ENCODE measurements at regions not wholly inside any gene's neighbourhood (a gene's known extent, or its start where the extent isn't known, plus 50 kb on each side); places are given as distances from the start of the nearest gene placed in this dataset.

DNA sequence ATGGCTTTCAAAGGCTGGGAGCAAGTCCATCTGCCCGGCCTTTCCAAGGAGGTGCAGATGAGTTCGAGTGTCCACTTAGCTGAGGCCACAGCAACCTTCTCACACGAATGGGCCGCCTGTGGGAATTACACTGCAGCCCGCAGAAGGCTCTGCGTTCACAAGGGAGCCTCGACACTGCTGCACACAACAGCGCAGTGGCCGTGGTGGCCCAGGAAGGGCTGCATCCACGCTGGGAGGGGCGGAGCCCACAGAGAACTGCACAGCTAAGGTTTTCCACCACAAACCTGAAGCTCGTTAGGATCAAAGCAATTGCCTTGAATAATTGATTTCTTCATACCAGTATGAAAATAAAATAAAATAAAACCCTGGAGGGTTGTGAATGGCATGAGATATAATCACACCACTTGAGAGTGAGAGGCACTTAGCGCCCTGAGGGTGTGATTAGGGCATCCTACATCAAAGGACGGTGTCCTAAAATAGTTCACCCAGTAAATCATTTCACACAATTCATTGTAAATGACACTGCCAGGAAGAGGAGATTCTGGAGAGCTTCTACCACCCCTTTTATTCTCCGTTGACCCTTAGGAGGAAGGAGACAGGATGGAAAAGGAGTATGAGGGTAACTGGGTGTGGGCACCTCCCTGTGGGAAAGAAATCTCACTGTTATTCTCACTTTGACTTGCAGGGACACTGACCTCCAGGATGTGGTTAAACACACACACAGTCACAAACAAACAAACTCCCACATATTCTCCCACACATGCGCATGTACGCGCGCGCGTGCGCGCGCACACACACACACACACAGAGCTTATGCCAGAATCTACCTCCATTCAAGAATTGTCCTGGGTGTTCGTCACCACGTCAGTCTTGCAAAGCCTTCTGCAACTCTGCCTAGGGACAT lies 256.6 kb upstream of the ID2 start:
- no peaks in the 10 kb centered on the region for H3K4me1 Mint-ChIP-seq (ENCODE audit: unreplicated experiment)
- no peak overlapping the region for H3K27ac Mint-ChIP-seq (ENCODE audit: unreplicated experiment)
- H3K4me3 Mint-ChIP-seq (ENCODE audit: unreplicated experiment) = no peak overlapping the region
- no peaks in the 10 kb centered on the region for H3K27me3 Mint-ChIP-seq (ENCODE audit: unreplicated experiment)
- no peaks in the 10 kb centered on the region for H3K9me3 Mint-ChIP-seq (ENCODE audit: unreplicated experiment)
- TF ChIP-seq, protein P1, sequence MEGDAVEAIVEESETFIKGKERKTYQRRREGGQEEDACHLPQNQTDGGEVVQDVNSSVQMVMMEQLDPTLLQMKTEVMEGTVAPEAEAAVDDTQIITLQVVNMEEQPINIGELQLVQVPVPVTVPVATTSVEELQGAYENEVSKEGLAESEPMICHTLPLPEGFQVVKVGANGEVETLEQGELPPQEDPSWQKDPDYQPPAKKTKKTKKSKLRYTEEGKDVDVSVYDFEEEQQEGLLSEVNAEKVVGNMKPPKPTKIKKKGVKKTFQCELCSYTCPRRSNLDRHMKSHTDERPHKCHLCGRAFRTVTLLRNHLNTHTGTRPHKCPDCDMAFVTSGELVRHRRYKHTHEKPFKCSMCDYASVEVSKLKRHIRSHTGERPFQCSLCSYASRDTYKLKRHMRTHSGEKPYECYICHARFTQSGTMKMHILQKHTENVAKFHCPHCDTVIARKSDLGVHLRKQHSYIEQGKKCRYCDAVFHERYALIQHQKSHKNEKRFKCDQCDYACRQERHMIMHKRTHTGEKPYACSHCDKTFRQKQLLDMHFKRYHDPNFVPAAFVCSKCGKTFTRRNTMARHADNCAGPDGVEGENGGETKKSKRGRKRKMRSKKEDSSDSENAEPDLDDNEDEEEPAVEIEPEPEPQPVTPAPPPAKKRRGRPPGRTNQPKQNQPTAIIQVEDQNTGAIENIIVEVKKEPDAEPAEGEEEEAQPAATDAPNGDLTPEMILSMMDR (IDR thresholded peaks at IDR 0.05) = no peak
- DNase-seq (ENCODE audit: extremely low spot score, unreplicated experiment) = no peak
- H3K36me3 Mint-ChIP-seq (ENCODE audit: unreplicated experiment) = no peaks in the 10 kb centered on the region

DNA sequence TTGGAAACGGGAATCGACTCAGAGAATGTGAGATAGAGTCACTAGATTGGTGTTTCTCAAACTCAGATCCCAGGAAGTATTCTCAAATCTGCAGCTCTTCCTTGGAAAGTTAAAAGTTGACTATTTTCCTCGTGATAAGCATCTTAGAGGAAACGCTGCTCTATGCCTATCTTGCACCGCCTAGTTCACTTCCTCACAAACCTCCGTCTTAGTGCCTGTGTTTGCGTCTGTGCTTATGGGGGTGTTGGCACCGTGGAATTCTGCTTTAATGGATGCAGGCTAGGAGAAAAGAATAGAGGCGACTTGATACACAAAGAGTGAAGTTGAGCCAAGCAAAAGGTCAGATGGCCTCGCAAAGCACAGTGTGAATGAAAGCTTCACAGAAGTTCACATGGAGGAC lies 255.3 kb upstream of the ID2 start:
- H3K9me3 Mint-ChIP-seq (ENCODE audit: unreplicated experiment) = no peaks in the 10 kb centered on the region
- TF ChIP-seq, protein P1 (IDR thresholded peaks at IDR 0.05) = no peak
- no peak for DNase-seq (ENCODE audit: extremely low spot score, unreplicated experiment)
- H3K4me1 Mint-ChIP-seq (ENCODE audit: unreplicated experiment) = no peaks in the 10 kb centered on the region
- H3K36me3 Mint-ChIP-seq (ENCODE audit: unreplicated experiment) = no peaks in the 10 kb centered on the region
- H3K27me3 Mint-ChIP-seq (ENCODE audit: unreplicated experiment) = no peaks in the 10 kb centered on the region
- no peak overlapping the region for H3K4me3 Mint-ChIP-seq (ENCODE audit: unreplicated experiment)
- no peak overlapping the region for H3K27ac Mint-ChIP-seq (ENCODE audit: unreplicated experiment)

DNA sequence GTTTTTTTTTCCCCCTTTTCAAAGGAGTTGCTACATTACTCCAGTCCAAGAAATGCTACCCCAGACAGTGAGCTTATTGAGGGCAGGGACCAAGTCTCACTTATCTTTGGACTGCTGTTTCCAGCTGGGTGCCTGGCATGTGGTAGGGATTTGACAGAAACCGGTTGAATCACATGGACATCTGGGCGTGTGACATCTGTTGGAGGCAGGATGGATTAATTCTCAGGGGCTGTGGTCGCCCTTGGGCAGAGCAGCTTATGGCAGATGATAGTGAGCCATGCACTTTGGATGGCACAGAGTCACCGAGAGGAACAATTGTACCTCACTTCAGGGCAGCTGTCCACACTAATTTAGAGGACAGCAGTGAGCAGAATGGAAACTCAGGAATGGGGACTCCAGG lies 254.6 kb upstream of the ID2 start:
- no peak for DNase-seq (ENCODE audit: extremely low spot score, unreplicated experiment)
- Mint-ChIP-seq H3K27ac (ENCODE audit: unreplicated experiment) (no peak overlapping the region), H3K4me3 (ENCODE audit: unreplicated experiment) (no peak overlapping the region), H3K27me3 (ENCODE audit: unreplicated experiment) (no peaks in the 10 kb centered on the region), H3K36me3 (ENCODE audit: unreplicated experiment) (no peaks in the 10 kb centered on the region), H3K4me1 (ENCODE audit: unreplicated experiment) (no peaks in the 10 kb centered on the region), H3K9me3 (ENCODE audit: unreplicated experiment) (no peaks in the 10 kb centered on the region)
- TF ChIP-seq, protein P1 (IDR thresholded peaks at IDR 0.05) = no peak

DNA sequence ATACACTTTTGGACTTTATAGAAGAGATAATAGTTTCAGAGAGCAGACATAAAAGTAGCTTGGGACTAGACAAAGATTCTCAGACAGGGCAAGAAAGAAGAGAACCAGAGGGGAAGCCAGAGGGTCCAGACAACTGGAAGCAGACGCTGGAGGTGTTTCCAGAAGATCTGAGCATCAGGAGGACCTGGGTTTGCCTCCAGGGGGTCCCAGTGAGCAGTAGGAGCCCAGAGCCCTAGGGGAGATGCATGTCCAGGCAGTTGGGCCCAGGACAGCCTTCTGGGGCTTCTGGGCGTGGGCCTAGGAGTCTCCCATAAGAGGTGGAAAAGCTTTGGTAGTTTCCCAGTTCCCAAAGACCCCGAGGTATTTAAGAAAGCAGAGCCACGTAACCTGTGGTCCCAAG lies 251.2 kb upstream of the ID2 start:
- Mint-ChIP-seq H3K4me1 (ENCODE audit: unreplicated experiment) (no peaks in the 10 kb centered on the region), H3K27ac (ENCODE audit: unreplicated experiment) (no peak overlapping the region), H3K4me3 (ENCODE audit: unreplicated experiment) (no peak overlapping the region), H3K36me3 (ENCODE audit: unreplicated experiment) (no peaks in the 10 kb centered on the region), H3K9me3 (ENCODE audit: unreplicated experiment) (no peaks in the 10 kb centered on the region), H3K27me3 (ENCODE audit: unreplicated experiment) (no peaks in the 10 kb centered on the region)
- TF ChIP-seq, protein P1 (IDR thresholded peaks at IDR 0.05) = no peak
- DNase-seq (ENCODE audit: extremely low spot score, unreplicated experiment) = no peak

DNA sequence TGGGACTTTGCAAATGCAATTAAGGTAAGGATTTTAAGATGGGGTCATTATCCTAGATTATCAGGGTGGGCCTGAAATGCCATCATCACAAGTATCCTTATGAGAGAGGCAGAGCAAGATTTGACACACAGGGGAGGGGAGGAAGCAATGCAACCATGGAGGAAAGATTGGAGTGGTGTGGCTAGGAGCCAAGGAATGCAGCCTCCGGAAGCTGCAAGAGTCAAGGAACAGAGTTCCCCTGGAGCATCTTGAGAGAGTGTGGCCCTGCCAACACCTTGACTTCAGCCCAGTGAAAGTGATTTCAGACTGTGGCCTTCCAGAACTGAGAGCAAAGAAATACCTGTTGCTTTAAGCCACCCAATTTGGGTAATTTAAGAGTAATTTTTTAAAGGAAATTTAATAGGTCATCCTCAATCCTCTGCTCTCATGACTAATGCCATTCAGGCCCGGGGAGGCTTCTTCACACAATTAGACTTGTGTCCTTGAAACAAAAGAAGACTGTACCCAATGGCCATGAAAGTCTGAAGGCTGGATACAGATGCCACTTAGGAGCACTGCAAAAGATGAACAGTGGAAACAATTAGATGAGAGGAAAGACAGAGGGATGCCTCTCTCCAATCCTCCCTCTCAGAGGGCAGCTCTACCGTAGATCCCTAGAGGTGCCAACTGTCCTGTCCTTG lies 250.3 kb upstream of the ID2 start:
- Mint-ChIP-seq H3K27me3 (ENCODE audit: unreplicated experiment) (no peaks in the 10 kb centered on the region), H3K27ac (ENCODE audit: unreplicated experiment) (no peak overlapping the region), H3K36me3 (ENCODE audit: unreplicated experiment) (no peaks in the 10 kb centered on the region), H3K4me3 (ENCODE audit: unreplicated experiment) (no peak overlapping the region), H3K4me1 (ENCODE audit: unreplicated experiment) (no peaks in the 10 kb centered on the region), H3K9me3 (ENCODE audit: unreplicated experiment) (no peaks in the 10 kb centered on the region)
- TF ChIP-seq, protein P1 (IDR thresholded peaks at IDR 0.05) = no peak
- DNase-seq (ENCODE audit: extremely low spot score, unreplicated experiment) = no peak
